ENCODE measurements at regions not wholly inside any gene's neighbourhood (a gene's known extent, or its start where the extent isn't known, plus 50 kb on each side); places are given as distances from the start of the nearest gene placed in this dataset.

DNA sequence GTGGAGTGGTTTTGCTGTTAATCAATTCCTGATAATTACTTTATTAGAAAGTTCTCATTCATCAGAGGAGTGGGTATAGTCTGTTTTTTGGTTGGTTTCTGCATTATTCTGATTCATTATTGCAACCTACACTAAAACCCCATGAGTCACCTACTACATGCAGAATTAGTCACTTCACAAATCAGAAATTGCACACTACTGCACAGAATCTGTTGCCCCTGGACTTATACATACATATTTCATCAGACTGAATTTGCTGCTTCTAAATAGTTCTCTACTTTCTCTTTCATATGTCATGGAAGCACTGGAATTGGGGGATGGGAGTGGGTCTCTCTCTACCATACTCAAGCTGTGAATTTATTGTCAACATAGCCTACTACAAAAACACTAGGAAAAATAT, 585.1 kb downstream of the DNAH5 start:
- no peak overlapping the region for H2AFZ ChIP-seq (replicated peaks)
- Mint-ChIP-seq H3K9me3 (no peaks in the 10 kb centered on the region), H3K4me3 (no peak overlapping the region), H3K27me3 (ENCODE audit: insufficient read depth, low read depth) (no peaks in the 10 kb centered on the region), H3K27ac (no peak overlapping the region), H3K36me3 (no peaks in the 10 kb centered on the region), H3K4me1 (no peaks in the 10 kb centered on the region)
- no peaks in the 10 kb centered on the region for H4K20me1 ChIP-seq (ENCODE audit: low read depth)
- no peaks in the 10 kb centered on the region for H3F3A ChIP-seq (ENCODE audit: low read depth)
- no peaks in the 10 kb centered on the region for H3K36me3 ChIP-seq
- H3K4me3 ChIP-seq, result no peak overlapping the region
- H3K79me2 ChIP-seq (ENCODE audit: low read depth), result no peaks in the 10 kb centered on the region
- no peak overlapping the region for H3K4me2 ChIP-seq
- no peak for DNase-seq (ENCODE audit: low spot score)
- H3K9ac ChIP-seq, result no peak overlapping the region
- no peak overlapping the region for H3K27ac ChIP-seq
- no peaks in the 10 kb centered on the region for H3K4me1 ChIP-seq
- no peaks in the 10 kb centered on the region for H3K9me3 ChIP-seq (ENCODE audit: low read depth)
- TF ChIP-seq, protein P1, sequence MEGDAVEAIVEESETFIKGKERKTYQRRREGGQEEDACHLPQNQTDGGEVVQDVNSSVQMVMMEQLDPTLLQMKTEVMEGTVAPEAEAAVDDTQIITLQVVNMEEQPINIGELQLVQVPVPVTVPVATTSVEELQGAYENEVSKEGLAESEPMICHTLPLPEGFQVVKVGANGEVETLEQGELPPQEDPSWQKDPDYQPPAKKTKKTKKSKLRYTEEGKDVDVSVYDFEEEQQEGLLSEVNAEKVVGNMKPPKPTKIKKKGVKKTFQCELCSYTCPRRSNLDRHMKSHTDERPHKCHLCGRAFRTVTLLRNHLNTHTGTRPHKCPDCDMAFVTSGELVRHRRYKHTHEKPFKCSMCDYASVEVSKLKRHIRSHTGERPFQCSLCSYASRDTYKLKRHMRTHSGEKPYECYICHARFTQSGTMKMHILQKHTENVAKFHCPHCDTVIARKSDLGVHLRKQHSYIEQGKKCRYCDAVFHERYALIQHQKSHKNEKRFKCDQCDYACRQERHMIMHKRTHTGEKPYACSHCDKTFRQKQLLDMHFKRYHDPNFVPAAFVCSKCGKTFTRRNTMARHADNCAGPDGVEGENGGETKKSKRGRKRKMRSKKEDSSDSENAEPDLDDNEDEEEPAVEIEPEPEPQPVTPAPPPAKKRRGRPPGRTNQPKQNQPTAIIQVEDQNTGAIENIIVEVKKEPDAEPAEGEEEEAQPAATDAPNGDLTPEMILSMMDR (IDR thresholded peaks at IDR 0.05), result no peak
- no peak for TF ChIP-seq EZH2 (IDR thresholded peaks at IDR 0.05)
- no peak for TF ChIP-seq EZH2phosphoT487 (IDR thresholded peaks at IDR 0.05)
- H3K27me3 ChIP-seq, result no peaks in the 10 kb centered on the region

GRCh38 chr5:13358342-13358741, 586.1 kb downstream of the DNAH5 start:
- H3K36me3 ChIP-seq, result no peaks in the 10 kb centered on the region
- Mint-ChIP-seq H3K4me3 (no peak overlapping the region), H3K4me1 (no peaks in the 10 kb centered on the region), H3K36me3 (no peaks in the 10 kb centered on the region), H3K27me3 (ENCODE audit: insufficient read depth, low read depth) (no peaks in the 10 kb centered on the region), H3K9me3 (no peaks in the 10 kb centered on the region), H3K27ac (no peak overlapping the region)
- no peak for DNase-seq (ENCODE audit: low spot score)
- no peak overlapping the region for H2AFZ ChIP-seq (replicated peaks)
- no peak overlapping the region for H3K4me2 ChIP-seq
- H3K27me3 ChIP-seq, result no peaks in the 10 kb centered on the region
- no peaks in the 10 kb centered on the region for H3K9me3 ChIP-seq (ENCODE audit: low read depth)
- no peaks in the 10 kb centered on the region for H4K20me1 ChIP-seq (ENCODE audit: low read depth)
- no peak overlapping the region for H3K4me3 ChIP-seq
- H3K9ac ChIP-seq, result no peak overlapping the region
- H3K79me2 ChIP-seq (ENCODE audit: low read depth), result no peaks in the 10 kb centered on the region
- no peaks in the 10 kb centered on the region for H3F3A ChIP-seq (ENCODE audit: low read depth)
- no peaks in the 10 kb centered on the region for H3K4me1 ChIP-seq
- no peak overlapping the region for H3K27ac ChIP-seq
- no peak for TF ChIP-seq EZH2phosphoT487 (IDR thresholded peaks at IDR 0.05)
- TF ChIP-seq EZH2 (IDR thresholded peaks at IDR 0.05), result no peak
- TF ChIP-seq, protein P1 (IDR thresholded peaks at IDR 0.05), result no peak

DNA sequence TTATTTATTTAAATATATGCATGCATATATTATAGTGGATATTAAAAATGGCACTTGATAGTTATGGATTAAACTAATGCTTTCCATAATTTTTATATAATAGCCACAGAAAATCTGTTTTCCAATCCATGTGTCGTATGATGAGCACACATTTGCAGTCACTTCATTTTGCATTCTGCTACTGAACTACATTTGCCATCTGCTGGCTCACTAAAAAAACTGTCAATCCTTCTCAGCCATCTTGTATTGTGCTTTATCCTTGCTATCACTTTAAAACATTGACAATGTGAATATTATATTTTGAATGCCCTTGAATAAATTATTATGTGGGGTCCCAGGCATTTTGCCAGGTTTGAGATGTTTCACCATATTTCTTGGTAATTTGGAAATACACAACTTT, 586.6 kb downstream of the DNAH5 start:
- Mint-ChIP-seq H3K27me3 (ENCODE audit: insufficient read depth, low read depth) (no peaks in the 10 kb centered on the region), H3K4me3 (no peak overlapping the region), H3K27ac (no peak overlapping the region), H3K4me1 (no peaks in the 10 kb centered on the region), H3K9me3 (no peaks in the 10 kb centered on the region), H3K36me3 (no peaks in the 10 kb centered on the region)
- Histone ChIP-seq H3K27me3 (no peaks in the 10 kb centered on the region), H3K27ac (no peak overlapping the region), H3K4me3 (no peak overlapping the region), H3K9ac (no peak overlapping the region), H3K4me2 (no peak overlapping the region), H4K20me1 (ENCODE audit: low read depth) (no peaks in the 10 kb centered on the region), H3K79me2 (ENCODE audit: low read depth) (no peaks in the 10 kb centered on the region), H2AFZ (replicated peaks) (no peak overlapping the region), H3K4me1 (no peaks in the 10 kb centered on the region), H3F3A (ENCODE audit: low read depth) (no peaks in the 10 kb centered on the region), H3K36me3 (no peaks in the 10 kb centered on the region), H3K9me3 (ENCODE audit: low read depth) (no peaks in the 10 kb centered on the region)
- DNase-seq (ENCODE audit: low spot score), result no peak
- TF ChIP-seq, protein P1 (IDR thresholded peaks at IDR 0.05), result no peak
- TF ChIP-seq EZH2phosphoT487 (IDR thresholded peaks at IDR 0.05), result no peak
- TF ChIP-seq EZH2 (IDR thresholded peaks at IDR 0.05), result no peak

- no peak for DNase-seq (ENCODE audit: low spot score)
- no peaks in the 10 kb centered on the region for H3F3A ChIP-seq (ENCODE audit: low read depth)
- TF ChIP-seq, protein P1 (IDR thresholded peaks at IDR 0.05), result no peak
- no peak for TF ChIP-seq EZH2phosphoT487 (IDR thresholded peaks at IDR 0.05)
- TF ChIP-seq EZH2 (IDR thresholded peaks at IDR 0.05), result no peak
- no peak overlapping the region for H3K4me3 ChIP-seq
- no peaks in the 10 kb centered on the region for H3K27me3 Mint-ChIP-seq (ENCODE audit: insufficient read depth, low read depth)
- H2AFZ ChIP-seq (replicated peaks), result no peak overlapping the region
- no peaks in the 10 kb centered on the region for H4K20me1 ChIP-seq (ENCODE audit: low read depth)
- no peak overlapping the region for H3K4me3 Mint-ChIP-seq
- no peak overlapping the region for H3K4me2 ChIP-seq
- H3K9me3 ChIP-seq (ENCODE audit: low read depth), result no peaks in the 10 kb centered on the region
- no peak overlapping the region for H3K27ac ChIP-seq
- H3K4me1 ChIP-seq, result no peaks in the 10 kb centered on the region
- no peaks in the 10 kb centered on the region for H3K27me3 ChIP-seq
- no peak overlapping the region for H3K27ac Mint-ChIP-seq
- H3K36me3 ChIP-seq, result no peaks in the 10 kb centered on the region
- H3K79me2 ChIP-seq (ENCODE audit: low read depth), result no peaks in the 10 kb centered on the region
- H3K4me1 Mint-ChIP-seq, result no peaks in the 10 kb centered on the region
- H3K9me3 Mint-ChIP-seq, result no peaks in the 10 kb centered on the region
- H3K36me3 Mint-ChIP-seq, result no peaks in the 10 kb centered on the region
- no peak overlapping the region for H3K9ac ChIP-seq
These were observed 588.3 kb downstream of the DNAH5 start for GRCh38 chr5:13356226-13356625.
